ENCODE measurements at regions not wholly inside any gene's neighbourhood (a gene's known extent, or its start where the extent isn't known, plus 50 kb on each side); places are given as distances from the start of the nearest gene placed in this dataset.

DNA sequence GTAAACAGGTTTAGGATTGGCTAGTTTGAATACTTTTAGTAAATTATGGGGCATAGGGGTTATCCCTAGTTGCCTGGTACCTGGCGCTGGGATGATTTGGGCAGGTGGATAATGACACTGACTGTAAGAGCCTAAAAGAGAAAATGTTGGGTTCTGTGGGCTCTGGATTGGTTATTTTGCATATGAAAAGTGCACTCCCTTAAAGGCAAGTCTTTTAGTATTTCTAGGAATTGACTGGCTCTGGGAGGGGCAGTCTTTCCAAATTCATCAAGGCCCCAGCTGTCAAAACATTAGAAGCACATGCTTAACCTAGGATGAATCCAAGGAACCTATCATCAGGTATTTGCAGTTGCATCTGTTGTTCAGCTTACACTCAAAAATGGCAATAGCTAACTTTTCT lies 454.6 kb upstream of the SORCS1 start:
- TF ChIP-seq CTCF (IDR thresholded peaks at IDR 0.05), result no peak
- no peak for TF ChIP-seq POLR2A (IDR thresholded peaks at IDR 0.05)

Measured in testis (tissue), 2 donors.